ENCODE measurements at regions not wholly inside any gene's neighbourhood (a gene's known extent, or its start where the extent isn't known, plus 50 kb on each side); places are given as distances from the start of the nearest gene placed in this dataset.

DNA sequence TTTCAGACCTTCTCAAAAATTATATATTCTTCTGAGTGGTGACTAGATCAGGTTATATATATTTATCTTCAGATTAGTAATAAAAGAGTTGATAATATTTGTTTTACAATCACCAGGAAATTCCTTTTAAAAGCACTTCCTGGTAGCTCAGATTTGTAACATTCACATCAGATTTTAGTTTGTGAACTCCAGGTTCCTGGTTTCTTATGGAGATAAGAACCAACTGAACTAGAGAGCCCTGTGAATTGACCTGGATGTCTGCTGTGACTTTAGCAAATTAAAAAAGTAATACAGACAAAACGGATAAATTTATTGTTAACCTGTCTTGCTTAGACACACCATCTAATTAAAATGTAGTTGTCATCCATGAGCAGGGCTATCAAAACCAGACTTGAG lies 868.7 kb downstream of the BCL11A start:
- TF ChIP-seq YY1 (IDR thresholded peaks at IDR 0.05; ENCODE audit: insufficient read depth, insufficient read length) (no peak), SUZ12 (IDR thresholded peaks at IDR 0.05; ENCODE audit: extremely low read depth, insufficient read depth, insufficient read length) (no peak)
